ENCODE measurements at regions not wholly inside any gene's neighbourhood (a gene's known extent, or its start where the extent isn't known, plus 50 kb on each side); places are given as distances from the start of the nearest gene placed in this dataset.
"Not testable (repeated sequence)": the region's sequence is repeated elsewhere in the genome, so short reads cannot be mapped to it uniquely, and the experiment has no call there.

GRCh38 chr1:234763910-234764309, 153.9 kb upstream of the IRF2BP2 start:
- H3K9me3 ChIP-seq = no peaks in the 10 kb centered on the region
- TF ChIP-seq EP300 (IDR thresholded peaks at IDR 0.05) = no peak
- no peak for TF ChIP-seq POLR2AphosphoS5 (IDR thresholded peaks at IDR 0.05)
- no peak for TF ChIP-seq POLR2A (IDR thresholded peaks at IDR 0.05)
- no peak for TF ChIP-seq CTCF (IDR thresholded peaks at IDR 0.05)
- no peaks in the 10 kb centered on the region for H3K27me3 ChIP-seq
- no peak overlapping the region for H3K4me3 ChIP-seq
- 90 to 100% methylated on average over 1 to 6 of the region's 8 CpGs for WGBS, 2 donors (ENCODE audit: low coverage in 1 of 2)
- no peaks in the 10 kb centered on the region for H3K36me3 ChIP-seq
- no peak for ATAC-seq
- H3K4me1 ChIP-seq = peaks cover 0 to 9% (median 0%) of the 10 kb centered on the region in 3 donors
- H3K27ac ChIP-seq = no peak overlapping the region

- no peak overlapping the region for H3K27ac ChIP-seq
- no peaks in the 10 kb centered on the region for H3K27me3 ChIP-seq
- peaks cover 0 to 9% (median 0%) of the 10 kb centered on the region in 3 donors for H3K4me1 ChIP-seq
- TF ChIP-seq CTCF (IDR thresholded peaks at IDR 0.05) = no peak
- TF ChIP-seq POLR2A (IDR thresholded peaks at IDR 0.05) = no peak
- no peak overlapping the region for H3K4me3 ChIP-seq
- WGBS, 2 donors (ENCODE audit: low coverage in 1 of 2) = 0 to 78% methylated on average over 1 to 5 of the region's 5 CpGs
- H3K9me3 ChIP-seq = no peaks in the 10 kb centered on the region
- no peak for ATAC-seq
- no peaks in the 10 kb centered on the region for H3K36me3 ChIP-seq
Measured at GRCh38 chr1:234763367-234763766, 153.4 kb upstream of the IRF2BP2 start.

- not testable (repeated sequence) for H3K4me3 ChIP-seq, H3K9me3 ChIP-seq, ATAC-seq, H3K36me3 ChIP-seq, H3K27me3 ChIP-seq, H3K4me1 ChIP-seq, H3K27ac ChIP-seq
- 75% methylated on average over 2 of the region's 5 CpGs; no CpG with 5 or more reads in 1 of the 2 donors for WGBS, 2 donors (ENCODE audit: low coverage in 1 of 2)
Measured at GRCh38 chr1:234762127-234762526, 152.1 kb upstream of the IRF2BP2 start.

GRCh38 chr1:234760303-234760723, 150.3 kb upstream of the IRF2BP2 start:
- Histone ChIP-seq H3K27ac (no peak overlapping the region), H3K4me3 (no peak overlapping the region), H3K9me3 (no peaks in the 10 kb centered on the region), H3K4me1 (peaks cover 0 to 14% (median 0%) of the 10 kb centered on the region in 3 donors), H3K27me3 (no peaks in the 10 kb centered on the region), H3K36me3 (no peaks in the 10 kb centered on the region)
- WGBS, 2 donors (ENCODE audit: low coverage in 1 of 2) = 77 to 86% methylated on average over 2 to 3 of the region's 6 CpGs
- TF ChIP-seq POLR2AphosphoS5 (IDR thresholded peaks at IDR 0.05) = no peak
- TF ChIP-seq POLR2A (IDR thresholded peaks at IDR 0.05) = no peak
- TF ChIP-seq EP300 (IDR thresholded peaks at IDR 0.05) = no peak
- TF ChIP-seq CTCF (IDR thresholded peaks at IDR 0.05) = no peak
- ATAC-seq = no peak

GRCh38 chr1:234759888-234760287, 149.9 kb upstream of the IRF2BP2 start:
- no peaks in the 10 kb centered on the region for H3K36me3 ChIP-seq
- no peak for ATAC-seq
- TF ChIP-seq CTCF (IDR thresholded peaks at IDR 0.05) = no peak
- TF ChIP-seq POLR2A (IDR thresholded peaks at IDR 0.05) = no peak
- TF ChIP-seq EP300 (IDR thresholded peaks at IDR 0.05) = no peak
- TF ChIP-seq POLR2AphosphoS5 (IDR thresholded peaks at IDR 0.05) = no peak
- 94 to 95% methylated on average over 5 of the region's 11 CpGs for WGBS, 2 donors (ENCODE audit: low coverage in 1 of 2)
- H3K27ac ChIP-seq = no peak overlapping the region
- no peaks in the 10 kb centered on the region for H3K27me3 ChIP-seq
- H3K9me3 ChIP-seq = no peaks in the 10 kb centered on the region
- H3K4me1 ChIP-seq = peaks cover 0 to 16% (median 0%) of the 10 kb centered on the region in 3 donors
- H3K4me3 ChIP-seq = no peak overlapping the region
